Cardiac muscle cell (in vitro differentiated cells and primary cell): ENCODE measurements at regions not wholly inside any gene's neighbourhood (a gene's known extent, or its start where the extent isn't known, plus 50 kb on each side); places are given as distances from the start of the nearest gene placed in this dataset.

Experiments
- DNase-seq, 2 donors: peaks; one replicate each; pipeline versions ENCODE4 v3.0.0 to v3.0.0-alpha.2; 2010 to 2017; ENCODE audit warnings: low read depth in 1 of 2, low spot score in 1 of 2
- H3K27ac ChIP-seq: fragments of 200-600 bp; sonication (generic); 2 replicates; pipeline ENCODE4 v1.5.1; 2016
- H3K27me3 ChIP-seq: fragments of 200-600 bp; sonication (generic); 2 replicates; pipeline ENCODE4 v1.6.0; 2016; ENCODE audit warnings: control low read depth
- H3K36me3 ChIP-seq: fragments of 200-600 bp; sonication (generic); 2 replicates; pipeline ENCODE4 v1.5.1; 2016; ENCODE audit warnings: control low read depth
- H3K4me1 ChIP-seq: fragments of 200-600 bp; sonication (generic); 2 replicates; pipeline ENCODE4 v1.8.1; 2017; ENCODE audit warnings: low read depth, mild to moderate bottlenecking, mixed run types
- H3K4me3 ChIP-seq: fragments of 200-600 bp; sonication (generic); 2 replicates; pipeline ENCODE4 v1.5.1; 2016; ENCODE audit warnings: mild to moderate bottlenecking
- H3K9me3 ChIP-seq: fragments of 200-600 bp; sonication (generic); 2 replicates; pipeline ENCODE4 v1.5.1; 2017; ENCODE audit warnings: low read depth, mild to moderate bottlenecking, control low read depth
- CTCF ChIP-seq: IDR thresholded peaks from 2 replicates; pipeline ENCODE4 v1.5.1; 2012; ENCODE audit warnings: low read depth, mild to moderate bottlenecking, low read length

- Histone ChIP-seq H3K4me1 (peaks cover 7% of the 10 kb centered on the region), H3K9me3 (no peaks in the 10 kb centered on the region), H3K27me3 (no peaks in the 10 kb centered on the region), H3K27ac (no peak overlapping the region), H3K36me3 (no peaks in the 10 kb centered on the region), H3K4me3 (no peak overlapping the region)
- no peak for DNase-seq
- no peak for TF ChIP-seq CTCF
These were observed 52.8 kb upstream of the PTGFR start for GRCh38 chr1:78437941-78438340.

DNA sequence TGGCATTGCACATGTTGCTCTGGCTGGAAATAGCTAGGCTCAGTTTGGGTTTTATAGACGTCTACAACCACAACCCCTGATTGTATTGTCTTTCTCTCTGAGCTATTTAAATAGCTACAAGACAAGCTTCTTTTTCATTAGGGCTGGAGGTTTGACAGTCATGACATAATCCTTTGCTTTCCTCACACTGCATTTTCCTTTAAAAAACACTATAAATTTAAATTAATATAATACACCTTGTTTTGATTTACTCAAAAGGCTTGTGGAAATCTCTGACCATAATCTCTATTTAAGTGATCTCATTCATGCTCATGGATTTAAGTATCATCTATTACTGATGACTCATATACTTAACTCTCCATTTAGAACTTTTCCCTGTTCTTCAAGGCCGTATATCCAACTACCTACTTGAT is 50.4 kb upstream of the PTGFR start:
- Histone ChIP-seq H3K4me3 (no peak overlapping the region), H3K27ac (no peak overlapping the region), H3K36me3 (no peaks in the 10 kb centered on the region), H3K27me3 (no peaks in the 10 kb centered on the region), H3K4me1 (peaks cover 7% of the 10 kb centered on the region), H3K9me3 (no peaks in the 10 kb centered on the region)
- no peak for TF ChIP-seq CTCF
- no peak for DNase-seq
